ENCODE measurements at regions not wholly inside any gene's neighbourhood (a gene's known extent, or its start where the extent isn't known, plus 50 kb on each side); places are given as distances from the start of the nearest gene placed in this dataset.

DNA sequence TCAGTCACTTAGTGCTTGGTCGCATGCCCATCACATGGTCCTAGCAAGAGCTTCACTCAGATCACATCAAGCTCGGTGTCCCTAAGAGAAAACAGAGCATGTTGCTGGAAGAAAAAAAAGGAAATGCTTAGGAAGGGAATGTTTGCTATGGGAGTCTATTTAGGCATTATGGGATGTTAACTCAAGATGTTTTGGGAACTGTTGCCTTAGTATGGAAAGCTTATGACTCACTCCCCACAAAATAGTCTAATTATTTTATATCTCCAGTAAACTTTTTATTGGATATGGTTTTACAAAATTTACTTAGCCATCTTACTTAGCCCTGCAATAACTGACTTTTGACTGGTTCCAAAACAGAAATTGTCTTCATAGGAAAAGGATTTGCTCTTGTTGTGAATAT, 439.5 kb upstream of the ZEB2 start:
- TF ChIP-seq, protein P1, sequence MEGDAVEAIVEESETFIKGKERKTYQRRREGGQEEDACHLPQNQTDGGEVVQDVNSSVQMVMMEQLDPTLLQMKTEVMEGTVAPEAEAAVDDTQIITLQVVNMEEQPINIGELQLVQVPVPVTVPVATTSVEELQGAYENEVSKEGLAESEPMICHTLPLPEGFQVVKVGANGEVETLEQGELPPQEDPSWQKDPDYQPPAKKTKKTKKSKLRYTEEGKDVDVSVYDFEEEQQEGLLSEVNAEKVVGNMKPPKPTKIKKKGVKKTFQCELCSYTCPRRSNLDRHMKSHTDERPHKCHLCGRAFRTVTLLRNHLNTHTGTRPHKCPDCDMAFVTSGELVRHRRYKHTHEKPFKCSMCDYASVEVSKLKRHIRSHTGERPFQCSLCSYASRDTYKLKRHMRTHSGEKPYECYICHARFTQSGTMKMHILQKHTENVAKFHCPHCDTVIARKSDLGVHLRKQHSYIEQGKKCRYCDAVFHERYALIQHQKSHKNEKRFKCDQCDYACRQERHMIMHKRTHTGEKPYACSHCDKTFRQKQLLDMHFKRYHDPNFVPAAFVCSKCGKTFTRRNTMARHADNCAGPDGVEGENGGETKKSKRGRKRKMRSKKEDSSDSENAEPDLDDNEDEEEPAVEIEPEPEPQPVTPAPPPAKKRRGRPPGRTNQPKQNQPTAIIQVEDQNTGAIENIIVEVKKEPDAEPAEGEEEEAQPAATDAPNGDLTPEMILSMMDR (conservative IDR thresholded peaks at IDR 0.05), result no peak
- TF ChIP-seq EZH2 (IDR thresholded peaks at IDR 0.05; ENCODE audit: low read depth), result no peak
